DOHH2 (cell line): ENCODE measurements at regions not wholly inside any gene's neighbourhood (a gene's known extent, or its start where the extent isn't known, plus 50 kb on each side); places are given as distances from the start of the nearest gene placed in this dataset.
"Not testable (repeated sequence)": the region's sequence is repeated elsewhere in the genome, so short reads cannot be mapped to it uniquely, and the experiment has no call there.

ENCODE experiments used
- H3F3A ChIP-seq: fragments of 200-600 bp; sonication (generic), shearing (Covaris generic); 2 replicates; pipeline ENCODE4 v1.6.0; 2016; ENCODE audit warnings: antibody characterized with exemption, mild to moderate bottlenecking; ENCODE audit not compliant: control insufficient read depth, insufficient read depth
- H3K27ac ChIP-seq: fragments of 200-600 bp; sonication (generic); 2 replicates; pipeline ENCODE4 v1.5.1; 2014; ENCODE audit warnings: low read depth, mild to moderate bottlenecking, low read length, moderate library complexity
- H3K27me3 ChIP-seq: fragments of 200-600 bp; sonication (generic); 2 replicates; pipeline ENCODE4 v1.6.1; 2014; ENCODE audit warnings: mild to moderate bottlenecking, low read length, mixed read lengths; ENCODE audit not compliant: control insufficient read depth
- H3K36me3 ChIP-seq: fragments of 200-600 bp; sonication (generic); 2 replicates; pipeline ENCODE4 v1.6.1; 2014; ENCODE audit warnings: mild to moderate bottlenecking, low read length, moderate library complexity, mixed read lengths; ENCODE audit not compliant: control insufficient read depth
- H3K4me1 ChIP-seq: fragments of 200-600 bp; sonication (generic); 2 replicates; pipeline ENCODE4 v1.6.1; 2014; ENCODE audit warnings: mild to moderate bottlenecking, low read length, mixed read lengths; ENCODE audit not compliant: control insufficient read depth
- H3K4me2 ChIP-seq: fragments of 200-600 bp; sonication (generic); 2 replicates; pipeline ENCODE4 v1.6.0; 2014; ENCODE audit warnings: mild to moderate bottlenecking, low read length, moderate library complexity
- H3K4me3 ChIP-seq: fragments of 200-600 bp; sonication (generic); 2 replicates; pipeline ENCODE4 v1.5.1; 2014; ENCODE audit warnings: mild to moderate bottlenecking, low read length, mixed read lengths
- H3K79me2 ChIP-seq: fragments of 200-600 bp; sonication (generic); 2 replicates; pipeline ENCODE4 v1.6.1; 2014; ENCODE audit warnings: mild to moderate bottlenecking, low read length, mixed read lengths; ENCODE audit not compliant: control insufficient read depth
- H3K9me2 ChIP-seq: fragments of 200-600 bp; sonication (generic); replicated peaks from 2 replicates; pipeline ENCODE4 v1.6.1; 2014; ENCODE audit warnings: mild to moderate bottlenecking, low read length, mixed read lengths; ENCODE audit not compliant: control insufficient read depth
- H3K9me3 ChIP-seq: fragments of 200-600 bp; sonication (generic); 2 replicates; pipeline ENCODE4 v1.6.1; 2014; ENCODE audit warnings: antibody characterized with exemption, low read length, mixed read lengths; ENCODE audit not compliant: control insufficient read depth, insufficient read depth
- H4K20me1 ChIP-seq: fragments of 200-600 bp; sonication (generic); 2 replicates; pipeline ENCODE4 v1.6.0; 2014; ENCODE audit warnings: low read depth, mild to moderate bottlenecking, antibody characterized with exemption, low read length, moderate library complexity; ENCODE audit not compliant: control insufficient read depth, insufficient read depth
- EZH2phosphoT487 ChIP-seq: fragments of 200-600 bp; sonication (generic); IDR thresholded peaks from 2 replicates; pipeline ENCODE4 v1.6.1; 2017; ENCODE audit warnings: borderline replicate concordance, mild to moderate bottlenecking, antibody characterized with exemption, low read length, moderate library complexity, mixed read lengths
- TF ChIP-seq, protein P1 (sequence below): fragments of 200-600 bp; sonication (generic); IDR thresholded peaks from one replicate; pipeline ENCODE4 v1.5.1; 2014; ENCODE audit warnings: antibody characterized with exemption, mild to moderate bottlenecking, low read depth, low read length; ENCODE audit not compliant: poor library complexity, severe bottlenecking

DNA sequence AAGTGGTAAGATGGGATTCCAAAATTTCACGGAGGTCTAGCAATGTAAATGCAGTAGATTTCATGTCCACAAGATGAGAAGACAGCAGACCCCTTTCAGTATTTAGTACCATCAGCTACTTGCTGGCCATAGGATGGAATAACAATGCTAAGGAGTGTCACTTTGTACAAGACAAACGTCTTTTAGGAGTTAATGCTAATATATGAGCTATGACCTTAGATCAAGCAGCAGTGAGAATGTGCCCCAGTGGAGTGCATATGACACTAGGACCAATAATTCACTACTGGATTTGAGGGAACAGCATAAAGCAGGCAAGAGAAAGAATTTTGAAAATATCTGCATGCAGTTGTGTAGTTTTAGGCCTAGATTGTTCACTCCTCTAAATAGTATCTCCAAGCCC lies 182.8 kb upstream of the ZNF804B start:
- H3K4me2 ChIP-seq, result no peak overlapping the region
- no peaks in the 10 kb centered on the region for H3K27me3 ChIP-seq
- no peaks in the 10 kb centered on the region for H3K36me3 ChIP-seq
- no peaks in the 10 kb centered on the region for H3K79me2 ChIP-seq
- H3K9me2 ChIP-seq, result no peaks in the 10 kb centered on the region
- no peaks in the 10 kb centered on the region for H3F3A ChIP-seq
- no peaks in the 10 kb centered on the region for H3K4me1 ChIP-seq
- H4K20me1 ChIP-seq, result no peaks in the 10 kb centered on the region
- no peak overlapping the region for H3K27ac ChIP-seq
- H3K9me3 ChIP-seq, result no peaks in the 10 kb centered on the region
- no peak overlapping the region for H3K4me3 ChIP-seq
- TF ChIP-seq, protein P1, sequence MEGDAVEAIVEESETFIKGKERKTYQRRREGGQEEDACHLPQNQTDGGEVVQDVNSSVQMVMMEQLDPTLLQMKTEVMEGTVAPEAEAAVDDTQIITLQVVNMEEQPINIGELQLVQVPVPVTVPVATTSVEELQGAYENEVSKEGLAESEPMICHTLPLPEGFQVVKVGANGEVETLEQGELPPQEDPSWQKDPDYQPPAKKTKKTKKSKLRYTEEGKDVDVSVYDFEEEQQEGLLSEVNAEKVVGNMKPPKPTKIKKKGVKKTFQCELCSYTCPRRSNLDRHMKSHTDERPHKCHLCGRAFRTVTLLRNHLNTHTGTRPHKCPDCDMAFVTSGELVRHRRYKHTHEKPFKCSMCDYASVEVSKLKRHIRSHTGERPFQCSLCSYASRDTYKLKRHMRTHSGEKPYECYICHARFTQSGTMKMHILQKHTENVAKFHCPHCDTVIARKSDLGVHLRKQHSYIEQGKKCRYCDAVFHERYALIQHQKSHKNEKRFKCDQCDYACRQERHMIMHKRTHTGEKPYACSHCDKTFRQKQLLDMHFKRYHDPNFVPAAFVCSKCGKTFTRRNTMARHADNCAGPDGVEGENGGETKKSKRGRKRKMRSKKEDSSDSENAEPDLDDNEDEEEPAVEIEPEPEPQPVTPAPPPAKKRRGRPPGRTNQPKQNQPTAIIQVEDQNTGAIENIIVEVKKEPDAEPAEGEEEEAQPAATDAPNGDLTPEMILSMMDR, result no peak
- TF ChIP-seq EZH2phosphoT487, result no peak

DNA sequence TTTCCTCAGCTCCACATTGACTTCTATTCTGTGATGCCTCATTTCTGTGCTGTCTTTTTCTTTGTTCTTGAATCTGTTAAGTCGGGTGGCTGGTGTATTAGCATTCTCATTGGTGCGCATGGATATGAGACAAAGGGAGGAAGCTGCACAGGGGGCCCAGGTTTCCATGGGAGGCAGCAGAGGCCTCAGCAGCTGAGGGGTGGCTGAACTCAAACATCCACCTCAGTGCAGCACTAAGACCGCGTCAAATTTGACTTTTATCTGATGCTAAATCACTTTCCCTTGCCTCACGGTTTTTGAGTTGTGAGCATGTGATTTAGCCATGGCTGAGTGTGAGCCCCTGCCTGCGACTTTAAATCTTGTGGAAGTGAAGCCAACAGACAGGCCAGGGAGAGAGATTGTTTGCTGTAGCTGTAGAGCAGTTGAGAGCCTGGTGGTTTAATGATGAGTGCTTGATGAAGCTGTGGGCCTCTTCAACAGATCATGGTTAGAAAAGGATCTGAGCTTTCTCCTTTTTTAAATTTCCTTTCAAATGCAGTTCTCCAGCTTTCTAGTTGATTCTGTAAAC lies 193.3 kb upstream of the ZNF804B start:
- no peak overlapping the region for H3K4me3 ChIP-seq
- no peaks in the 10 kb centered on the region for H3K9me3 ChIP-seq
- H4K20me1 ChIP-seq, result no peaks in the 10 kb centered on the region
- H3K4me1 ChIP-seq, result no peaks in the 10 kb centered on the region
- TF ChIP-seq, protein P1, result no peak
- TF ChIP-seq EZH2phosphoT487, result no peak
- no peaks in the 10 kb centered on the region for H3K79me2 ChIP-seq
- no peak overlapping the region for H3K4me2 ChIP-seq
- no peaks in the 10 kb centered on the region for H3K9me2 ChIP-seq
- no peaks in the 10 kb centered on the region for H3K36me3 ChIP-seq
- H3K27ac ChIP-seq, result no peak overlapping the region
- H3K27me3 ChIP-seq, result no peaks in the 10 kb centered on the region
- no peaks in the 10 kb centered on the region for H3F3A ChIP-seq

DNA sequence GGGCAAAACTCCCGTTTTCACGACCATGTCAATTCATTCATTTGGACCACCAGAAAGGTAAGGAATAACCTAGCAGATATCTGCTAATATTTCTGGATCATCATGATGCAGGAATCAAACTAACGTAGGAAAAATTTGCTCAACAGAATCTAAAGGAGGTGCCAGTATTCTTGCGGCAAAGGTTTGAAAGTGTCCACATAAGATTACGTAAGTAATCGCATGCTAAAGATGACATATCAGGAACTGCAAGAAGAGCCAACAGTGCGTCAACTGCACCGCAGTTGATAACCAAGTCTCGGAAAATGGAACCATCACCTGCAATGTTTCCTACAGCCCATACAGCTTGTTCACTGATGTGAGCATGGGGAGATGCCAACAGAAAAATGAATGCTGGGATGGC lies 194.1 kb upstream of the ZNF804B start:
- Histone ChIP-seq H3K36me3 (no peaks in the 10 kb centered on the region), H4K20me1 (no peaks in the 10 kb centered on the region), H3K4me2 (no peak overlapping the region), H3K9me3 (no peaks in the 10 kb centered on the region), H3K9me2 (no peaks in the 10 kb centered on the region), H3K27ac (no peak overlapping the region), H3K4me1 (no peaks in the 10 kb centered on the region), H3K27me3 (no peaks in the 10 kb centered on the region), H3F3A (no peaks in the 10 kb centered on the region), H3K4me3 (no peak overlapping the region), H3K79me2 (no peaks in the 10 kb centered on the region)
- TF ChIP-seq, protein P1, result no peak
- no peak for TF ChIP-seq EZH2phosphoT487

DNA sequence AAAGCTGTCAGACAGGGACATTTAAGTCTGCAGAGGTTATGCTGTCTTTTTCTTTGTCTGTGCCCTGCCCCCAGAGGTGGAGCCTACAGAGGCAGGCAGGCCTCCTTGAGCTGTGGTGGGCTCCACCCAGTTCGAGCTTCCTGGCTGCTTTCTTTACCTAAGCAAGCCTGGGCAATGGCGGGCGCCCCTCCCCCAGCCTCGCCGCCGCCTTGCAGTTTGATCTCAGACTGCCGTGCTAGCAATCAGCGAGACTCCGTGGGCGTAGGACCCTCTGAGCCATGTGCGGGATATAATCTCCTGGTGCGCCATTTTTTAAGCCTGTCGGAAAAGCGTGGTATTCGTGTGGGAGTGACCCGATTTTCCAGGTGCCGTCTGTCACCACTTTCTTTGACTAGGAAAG lies 203.1 kb upstream of the ZNF804B start:
- H4K20me1 ChIP-seq, H3K27ac ChIP-seq, H3K27me3 ChIP-seq, H3K9me3 ChIP-seq, H3K36me3 ChIP-seq, H3F3A ChIP-seq, H3K4me2 ChIP-seq, H3K4me1 ChIP-seq, H3K79me2 ChIP-seq, H3K4me3 ChIP-seq, H3K9me2 ChIP-seq: not testable (repeated sequence)

DNA sequence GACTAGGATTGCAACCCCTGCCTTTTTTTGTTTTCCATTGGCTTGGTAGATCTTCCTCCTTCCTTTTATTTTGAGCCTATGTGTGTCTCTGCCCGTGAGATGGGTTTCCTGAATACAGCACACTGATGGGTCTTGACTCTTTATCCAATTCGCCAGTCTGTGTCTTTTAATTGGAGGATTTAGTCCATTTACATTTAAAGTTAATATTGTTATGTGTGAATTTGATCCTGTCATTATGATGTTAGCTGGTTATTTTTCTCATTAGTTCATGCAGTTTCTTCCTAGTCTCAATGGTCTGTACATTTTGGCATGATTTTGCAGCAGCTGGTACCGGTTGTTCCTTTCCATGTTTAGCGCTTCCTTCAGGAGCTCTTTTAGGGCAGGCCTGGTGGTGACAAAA lies 204.7 kb upstream of the ZNF804B start:
- H3K27me3 ChIP-seq, H3K36me3 ChIP-seq, H4K20me1 ChIP-seq, H3K4me2 ChIP-seq, H3K9me2 ChIP-seq, H3K27ac ChIP-seq, H3K4me3 ChIP-seq, H3K79me2 ChIP-seq, H3K4me1 ChIP-seq, H3F3A ChIP-seq, H3K9me3 ChIP-seq: not testable (repeated sequence)
